Gastrocnemius medialis (tissue), 4 donors: ENCODE measurements at regions not wholly inside any gene's neighbourhood (a gene's known extent, or its start where the extent isn't known, plus 50 kb on each side); places are given as distances from the start of the nearest gene placed in this dataset.

Source experiments
- ATAC-seq, 2 donors: fragments of 150-250 bp; one replicate each; pipeline ENCODE4 v1.9.1; 2016
- DNase-seq, 2 donors: peaks; one replicate each; pipeline ENCODE4 v3.0.0-alpha.2; 2019
- H3K27ac ChIP-seq, 4 donors: fragments of 200-600 bp; sonication (generic); 1 replicate in 1 of 4; 2 replicates in 3 of 4; pipeline ENCODE4 v1.5.1; 2016 to 2018; ENCODE audit warnings: mild to moderate bottlenecking in 2 of 4, moderate library complexity in 1 of 4
- H3K27me3 ChIP-seq, 3 donors: fragments of 200-600 bp; sonication (generic) in 2 of 3; 1 replicate in 1 of 3; 2 replicates in 2 of 3; pipeline versions ENCODE4 v1.5.1 to v1.6.0; 2016 to 2019; ENCODE audit warnings: mild to moderate bottlenecking in 1 of 3, moderate library complexity in 1 of 3
- H3K36me3 ChIP-seq, 2 donors: fragments of 200-600 bp; sonication (generic) in 1 of 2; one replicate each; pipeline ENCODE4 v1.5.1; 2017 to 2018
- H3K4me1 ChIP-seq, 2 donors: fragments of 200-600 bp; sonication (generic) in 1 of 2; one replicate each; pipeline ENCODE4 v1.5.1; 2016 to 2017; ENCODE audit warnings: mild to moderate bottlenecking in 2 of 2
- H3K4me3 ChIP-seq, 4 donors: fragments of 200-600 bp; sonication (generic) in 3 of 4; 1 replicate in 1 of 4; 2 replicates in 3 of 4; pipeline ENCODE4 v1.5.1; 2016 to 2019; ENCODE audit warnings: mild to moderate bottlenecking in 2 of 4
- H3K9me3 ChIP-seq, 3 donors: fragments of 200-600 bp; sonication (generic) in 2 of 3; 1 replicate in 1 of 3; 2 replicates in 2 of 3; pipeline ENCODE4 v1.5.1; 2016 to 2019
- CTCF ChIP-seq, 5 experiments: fragments of 450-650 bp in 3 of 5; fragments of 200-600 bp in 2 of 5; sonication (generic) in 2 of 5; IDR thresholded peaks in 4 of 5; conservative IDR thresholded peaks in 1 of 5; 1 replicate in 4 of 5; 2 replicates in 1 of 5; pipeline ENCODE4 v1.5.1; 2016 to 2019; ENCODE audit warnings: antibody characterized with exemption in 5 of 5, mild to moderate bottlenecking in 3 of 5, moderate library complexity in 3 of 5
- POLR2A ChIP-seq, 2 donors: fragments of 450-650 bp; IDR thresholded peaks; one replicate each; pipeline ENCODE4 v1.6.1; 2017; ENCODE audit warnings: antibody characterized with exemption in 2 of 2, mild to moderate bottlenecking in 2 of 2, moderate library complexity in 2 of 2
- in situ Hi-C, 4 donors: fragments of 200-750 bp; cut with MboI; loops; one replicate each; pipeline versions ENCODE4 v1.15.0 to v1.8.0; 2017; ENCODE audit warnings: low sequenced_read_pairs in 4 of 4
- intact Hi-C: fragments of 100-400 bp; cut with DNase I; formaldehyde crosslinking; loops from one replicate; pipeline ENCODE4 v1.15.1; 2023; ENCODE audit warnings: low total_unique reads

DNA sequence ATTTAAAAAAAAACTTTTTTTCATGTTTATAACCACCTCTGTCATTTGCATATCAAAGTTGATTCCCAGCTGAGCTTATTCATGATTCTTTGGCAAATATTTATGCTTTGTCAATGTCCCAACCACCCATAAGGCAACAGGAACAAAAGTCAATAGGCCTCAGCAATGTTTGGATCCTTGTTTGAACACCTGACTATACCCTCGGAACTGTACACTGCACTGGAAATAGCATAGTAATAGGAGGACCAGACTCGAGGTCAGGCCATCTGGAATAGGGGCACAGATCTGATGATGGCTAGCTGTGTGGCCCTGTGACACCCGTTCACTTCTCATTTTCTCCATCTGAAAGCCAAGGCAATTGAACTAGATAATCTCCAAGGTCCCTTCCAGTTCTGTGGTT is 301.7 kb upstream of the ATP11B start:
- DNase-seq = no peak
- Histone ChIP-seq H3K36me3 (no peaks in the 10 kb centered on the region), H3K27me3 (no peaks in the 10 kb centered on the region), H3K27ac (no peak overlapping the region), H3K4me1 (no peaks in the 10 kb centered on the region), H3K4me3 (no peak overlapping the region), H3K9me3 (no peaks in the 10 kb centered on the region)
- no peak for TF ChIP-seq CTCF (IDR thresholded peaks at IDR 0.05 in 4 of 5, conservative IDR thresholded peaks at IDR 0.05 in 1 of 5)
- no peak for TF ChIP-seq POLR2A (IDR thresholded peaks at IDR 0.05)
- no peak for ATAC-seq
- in situ Hi-C loops = no loop called here
- intact Hi-C loops = no loop called here

- intact Hi-C loops (loop anchor here (1.0 kb wide), 1 partner anchor 26 kb away; no protein-coding TSS in a partner anchor), in situ Hi-C loops (no loop called here)
- TF ChIP-seq CTCF (IDR thresholded peaks at IDR 0.05 in 4 of 5, conservative IDR thresholded peaks at IDR 0.05 in 1 of 5) = no peak
- no peak for TF ChIP-seq POLR2A (IDR thresholded peaks at IDR 0.05)
- no peak for DNase-seq
- Histone ChIP-seq H3K4me3 (no peak overlapping the region), H3K27me3 (no peaks in the 10 kb centered on the region), H3K4me1 (no peaks in the 10 kb centered on the region), H3K27ac (no peak overlapping the region), H3K36me3 (no peaks in the 10 kb centered on the region), H3K9me3 (no peaks in the 10 kb centered on the region)
- no peak for ATAC-seq
Observed at GRCh38 chr3:182492536-182492935, 300.8 kb upstream of the ATP11B start.

DNA sequence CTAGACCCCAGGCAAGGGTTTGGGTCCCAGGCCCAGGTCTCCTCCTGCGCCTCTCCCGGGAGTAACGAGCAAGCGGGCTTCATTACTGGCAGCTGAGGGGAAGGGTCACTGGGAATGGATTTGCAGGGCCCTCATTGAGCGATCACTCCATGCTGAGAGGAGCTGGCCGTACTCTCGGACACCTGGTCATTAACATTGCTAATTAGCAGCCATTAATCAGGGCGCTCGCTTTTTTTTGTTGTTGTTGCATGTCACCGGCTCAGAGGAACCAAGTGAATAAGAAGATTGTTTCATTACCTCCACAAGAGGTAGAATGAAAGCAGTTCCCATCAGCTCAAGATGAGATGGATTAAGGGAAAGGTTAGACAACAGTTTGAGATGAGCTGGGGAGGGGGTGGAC is 293.0 kb upstream of the ATP11B start:
- TF ChIP-seq CTCF (IDR thresholded peaks at IDR 0.05 in 4 of 5, conservative IDR thresholded peaks at IDR 0.05 in 1 of 5) (no peak), POLR2A (IDR thresholded peaks at IDR 0.05) (no peak)
- Histone ChIP-seq H3K27ac (no peak overlapping the region), H3K27me3 (no peaks in the 10 kb centered on the region), H3K9me3 (no peaks in the 10 kb centered on the region), H3K4me3 (no peak overlapping the region), H3K4me1 (no peaks in the 10 kb centered on the region), H3K36me3 (no peaks in the 10 kb centered on the region)
- ATAC-seq = no peak
- intact Hi-C loops = loop anchor here (10.0 kb wide), 1 partner anchor 485 kb away; no protein-coding TSS in a partner anchor
- no peak for DNase-seq
- in situ Hi-C loops = no loop called here

- no peaks in the 10 kb centered on the region for H3K9me3 ChIP-seq
- no peak overlapping the region for H3K4me3 ChIP-seq
- H3K27ac ChIP-seq = no peak overlapping the region
- H3K4me1 ChIP-seq = no peaks in the 10 kb centered on the region
- intact Hi-C loops (loop anchor here (10.0 kb wide), 1 partner anchor 487 kb away; no protein-coding TSS in a partner anchor), in situ Hi-C loops (no loop called here)
- H3K27me3 ChIP-seq = no peaks in the 10 kb centered on the region
- no peaks in the 10 kb centered on the region for H3K36me3 ChIP-seq
- ATAC-seq (no peak), DNase-seq (no peak)
- TF ChIP-seq POLR2A (IDR thresholded peaks at IDR 0.05) (no peak), CTCF (IDR thresholded peaks at IDR 0.05 in 4 of 5, conservative IDR thresholded peaks at IDR 0.05 in 1 of 5) (no peak)
Observed at GRCh38 chr3:182501856-182502255, 291.4 kb upstream of the ATP11B start.

DNA sequence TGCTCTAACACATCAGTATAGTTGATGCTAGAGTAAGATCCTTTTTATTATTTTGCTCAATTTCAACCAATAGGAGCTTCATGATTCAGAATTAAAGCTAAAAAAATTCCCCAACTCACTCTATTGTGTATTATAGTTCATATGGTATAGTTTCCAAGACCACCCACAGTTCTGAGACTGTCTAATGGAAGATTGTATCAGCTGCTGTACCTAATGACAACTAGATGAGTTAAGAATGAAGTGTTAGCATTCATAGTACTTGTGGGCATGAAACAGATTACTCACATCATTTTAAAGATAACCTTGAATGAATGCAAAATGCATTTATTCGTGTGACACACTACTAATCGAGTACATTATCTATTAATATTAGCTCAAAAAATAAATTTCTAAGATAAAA is 289.9 kb upstream of the ATP11B start:
- Histone ChIP-seq H3K27ac (no peak overlapping the region), H3K4me1 (no peaks in the 10 kb centered on the region), H3K9me3 (no peaks in the 10 kb centered on the region), H3K27me3 (no peaks in the 10 kb centered on the region), H3K36me3 (no peaks in the 10 kb centered on the region), H3K4me3 (no peak overlapping the region)
- DNase-seq = no peak
- TF ChIP-seq CTCF (IDR thresholded peaks at IDR 0.05 in 4 of 5, conservative IDR thresholded peaks at IDR 0.05 in 1 of 5) = no peak
- in situ Hi-C loops (no loop called here), intact Hi-C loops (loop anchor here (10.0 kb wide), 1 partner anchor 489 kb away; no protein-coding TSS in a partner anchor)
- ATAC-seq = no peak
